ENCODE measurements at regions not wholly inside any gene's neighbourhood (a gene's known extent, or its start where the extent isn't known, plus 50 kb on each side); places are given as distances from the start of the nearest gene placed in this dataset.

- H3K27ac Mint-ChIP-seq = no peak overlapping the region
- H3K4me1 Mint-ChIP-seq = no peaks in the 10 kb centered on the region
- no peaks in the 10 kb centered on the region for H3K36me3 Mint-ChIP-seq
- ATAC-seq (ENCODE audit: low read depth) = no peak
- H3K27me3 Mint-ChIP-seq = peaks cover 2% of the 10 kb centered on the region
- H3K4me3 Mint-ChIP-seq = no peak overlapping the region
- no peak for DNase-seq (ENCODE audit: low spot score in 2 of 2)
- no peaks in the 10 kb centered on the region for H3K9me3 Mint-ChIP-seq
These were observed 69.7 kb upstream of the MAMLD1 start for GRCh38 chrX:150293311-150294013.

- DNase-seq (ENCODE audit: low spot score in 2 of 2) (no peak), ATAC-seq (ENCODE audit: low read depth) (no peak)
- Mint-ChIP-seq H3K36me3 (no peaks in the 10 kb centered on the region), H3K4me3 (no peak overlapping the region), H3K27ac (no peak overlapping the region), H3K27me3 (peaks cover 3% of the 10 kb centered on the region), H3K4me1 (no peaks in the 10 kb centered on the region), H3K9me3 (no peaks in the 10 kb centered on the region)
These were observed 64.1 kb upstream of the MAMLD1 start for GRCh38 chrX:150298841-150299551.

- ATAC-seq (ENCODE audit: low read depth) = no peak
- H3K27me3 Mint-ChIP-seq = peaks cover 4% of the 10 kb centered on the region
These were observed 63.5 kb upstream of the MAMLD1 start for GRCh38 chrX:150299579-150299978.

GRCh38 chrX:150303386-150304097 lies 59.6 kb upstream of the MAMLD1 start:
- no peak for DNase-seq (ENCODE audit: low spot score in 2 of 2)
- ATAC-seq (ENCODE audit: low read depth) = no peak
- Mint-ChIP-seq H3K9me3 (no peaks in the 10 kb centered on the region), H3K4me3 (no peak overlapping the region), H3K4me1 (no peaks in the 10 kb centered on the region), H3K36me3 (no peaks in the 10 kb centered on the region), H3K27ac (no peak overlapping the region), H3K27me3 (peaks cover 3% of the 10 kb centered on the region)

More at GRCh38 chrX:150299579-150299978, 63.5 kb upstream of the MAMLD1 start:
- Mint-ChIP-seq H3K4me3 (no peak overlapping the region), H3K36me3 (no peaks in the 10 kb centered on the region), H3K9me3 (no peaks in the 10 kb centered on the region), H3K4me1 (no peaks in the 10 kb centered on the region), H3K27ac (no peak overlapping the region)
- DNase-seq (ENCODE audit: low spot score in 2 of 2) = no peak

- no peaks in the 10 kb centered on the region for H3K9me3 Mint-ChIP-seq
- H3K36me3 Mint-ChIP-seq = no peaks in the 10 kb centered on the region
- H3K4me3 Mint-ChIP-seq = no peak overlapping the region
- ATAC-seq (ENCODE audit: low read depth) (no peak), DNase-seq (ENCODE audit: low spot score in 2 of 2) (no peak)
- no peak overlapping the region for H3K27ac Mint-ChIP-seq
- no peaks in the 10 kb centered on the region for H3K4me1 Mint-ChIP-seq
- peaks cover 5% of the 10 kb centered on the region for H3K27me3 Mint-ChIP-seq
These were observed 57.1 kb upstream of the MAMLD1 start for GRCh38 chrX:150306002-150306401.

- Mint-ChIP-seq H3K4me3 (no peak overlapping the region), H3K36me3 (no peaks in the 10 kb centered on the region), H3K27me3 (peaks cover 5% of the 10 kb centered on the region), H3K4me1 (no peaks in the 10 kb centered on the region), H3K27ac (no peak overlapping the region), H3K9me3 (no peaks in the 10 kb centered on the region)
- no peak for DNase-seq (ENCODE audit: low spot score in 2 of 2)
- ATAC-seq (ENCODE audit: low read depth) = no peak
These were observed 55.1 kb upstream of the MAMLD1 start for GRCh38 chrX:150308041-150308440.

GRCh38 chrX:150308532-150309157 lies 54.5 kb upstream of the MAMLD1 start:
- Mint-ChIP-seq H3K4me1 (no peaks in the 10 kb centered on the region), H3K27ac (no peak overlapping the region), H3K27me3 (peaks cover 5% of the 10 kb centered on the region), H3K4me3 (no peak overlapping the region), H3K9me3 (no peaks in the 10 kb centered on the region), H3K36me3 (no peaks in the 10 kb centered on the region)
- ATAC-seq (ENCODE audit: low read depth) (no peak), DNase-seq (ENCODE audit: low spot score in 2 of 2) (no peak)

GRCh38 chrX:150310417-150310816 lies 52.7 kb upstream of the MAMLD1 start:
- Mint-ChIP-seq H3K27ac (no peak overlapping the region), H3K9me3 (no peaks in the 10 kb centered on the region), H3K36me3 (no peaks in the 10 kb centered on the region), H3K4me1 (no peaks in the 10 kb centered on the region), H3K27me3 (peaks cover 3% of the 10 kb centered on the region), H3K4me3 (no peak overlapping the region)
- ATAC-seq (ENCODE audit: low read depth) (no peak), DNase-seq (ENCODE audit: low spot score in 2 of 2) (no peak)

- no peaks in the 10 kb centered on the region for H3K9me3 Mint-ChIP-seq
- H3K27me3 Mint-ChIP-seq = peaks cover 3% of the 10 kb centered on the region
- no peaks in the 10 kb centered on the region for H3K36me3 Mint-ChIP-seq
- ATAC-seq (ENCODE audit: low read depth) (no peak), DNase-seq (ENCODE audit: low spot score in 2 of 2) (no peak)
- H3K4me1 Mint-ChIP-seq = no peaks in the 10 kb centered on the region
- H3K4me3 Mint-ChIP-seq = no peak overlapping the region
- H3K27ac Mint-ChIP-seq = no peak overlapping the region
These were observed 52.2 kb upstream of the MAMLD1 start for GRCh38 chrX:150310881-150311280.

- Mint-ChIP-seq H3K9me3 (no peaks in the 10 kb centered on the region), H3K4me3 (no peak overlapping the region), H3K27me3 (peaks cover 3% of the 10 kb centered on the region), H3K27ac (no peak overlapping the region), H3K4me1 (no peaks in the 10 kb centered on the region), H3K36me3 (no peaks in the 10 kb centered on the region)
- DNase-seq (ENCODE audit: low spot score in 2 of 2) (no peak), ATAC-seq (ENCODE audit: low read depth) (no peak)
These were observed 50.2 kb upstream of the MAMLD1 start for GRCh38 chrX:150312931-150313330.
